ENCODE measurements at regions not wholly inside any gene's neighbourhood (a gene's known extent, or its start where the extent isn't known, plus 50 kb on each side); places are given as distances from the start of the nearest gene placed in this dataset.

DNA sequence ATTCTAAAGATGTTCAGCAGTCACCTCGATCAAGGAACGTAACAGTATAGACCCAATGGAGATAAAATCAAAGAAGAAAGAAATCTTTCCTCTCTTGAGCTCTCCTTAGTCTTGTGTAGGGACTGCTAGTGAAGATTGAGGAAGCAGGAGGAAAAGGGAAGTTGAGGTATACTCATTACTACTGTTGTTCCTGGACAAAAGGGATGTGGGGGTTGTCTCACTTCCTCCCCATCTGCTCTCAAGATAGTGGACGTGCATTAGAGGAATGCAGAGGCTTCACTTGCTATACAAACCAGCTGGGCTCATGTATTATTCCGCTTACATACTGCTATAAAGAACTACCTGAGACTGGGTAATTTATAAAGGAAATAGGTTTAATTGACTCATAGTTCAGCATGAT lies 208.9 kb upstream of the ARHGEF9 start:
- peak; percentile 0 for DNase-seq

DNA sequence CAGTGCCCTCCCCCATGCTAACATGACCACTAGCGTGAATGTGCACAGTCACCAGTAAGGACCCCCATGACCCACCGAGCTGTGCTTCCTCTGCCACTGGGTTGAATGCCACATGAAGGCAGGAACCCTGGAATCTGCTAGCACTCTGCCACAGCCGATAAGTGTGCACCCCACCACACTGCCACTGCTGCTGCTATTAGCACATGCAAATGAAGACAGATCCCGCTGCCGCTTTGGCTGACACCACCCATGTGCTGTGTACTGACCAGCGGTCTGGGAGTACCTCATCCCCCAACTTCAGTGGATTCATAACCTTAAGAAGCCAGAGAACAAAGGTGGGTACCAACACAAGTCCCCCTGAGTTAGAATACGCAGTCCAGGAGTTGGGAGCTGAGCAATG lies 200.9 kb upstream of the ARHGEF9 start:
- no peak for DNase-seq

DNA sequence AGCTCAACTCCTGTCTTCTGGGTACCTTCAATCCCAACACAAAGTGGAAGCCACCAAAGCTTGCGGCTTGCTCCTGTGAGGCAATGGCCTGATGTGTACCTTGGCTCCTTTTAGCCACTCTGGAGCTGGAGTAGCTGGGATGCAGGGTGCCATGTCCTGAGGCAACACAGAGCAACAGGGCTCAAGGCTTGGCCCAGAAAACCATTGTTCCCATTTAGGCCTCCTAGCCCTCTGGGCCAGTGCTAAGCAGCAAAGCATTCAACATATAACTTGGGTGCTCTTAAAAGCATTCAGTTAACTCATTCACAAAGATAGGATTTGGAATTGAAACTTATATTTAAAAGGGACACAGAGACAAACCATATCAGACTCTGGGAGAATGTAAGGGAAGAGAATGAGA lies 194.5 kb upstream of the ARHGEF9 start:
- no peak for DNase-seq

DNA sequence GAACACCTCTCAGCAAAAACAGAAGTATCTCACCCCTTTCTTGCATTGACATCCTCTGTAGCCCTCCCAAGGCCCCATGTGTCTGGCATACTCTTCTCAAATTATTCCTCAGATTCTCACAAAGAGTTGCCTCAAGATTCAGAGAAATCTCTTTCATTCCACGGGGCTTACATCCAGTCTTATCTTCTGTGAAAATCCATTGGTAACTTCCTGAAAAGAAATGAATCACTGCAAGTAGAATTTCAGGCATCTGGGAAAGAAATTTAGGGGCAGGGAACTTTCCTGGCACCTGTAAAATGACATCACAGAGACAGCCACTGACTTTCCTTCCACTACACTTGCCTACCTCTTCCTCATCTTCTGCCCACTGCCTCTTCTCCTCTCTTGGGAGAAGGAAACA lies 182.5 kb upstream of the ARHGEF9 start:
- DNase-seq = no peak

DNA sequence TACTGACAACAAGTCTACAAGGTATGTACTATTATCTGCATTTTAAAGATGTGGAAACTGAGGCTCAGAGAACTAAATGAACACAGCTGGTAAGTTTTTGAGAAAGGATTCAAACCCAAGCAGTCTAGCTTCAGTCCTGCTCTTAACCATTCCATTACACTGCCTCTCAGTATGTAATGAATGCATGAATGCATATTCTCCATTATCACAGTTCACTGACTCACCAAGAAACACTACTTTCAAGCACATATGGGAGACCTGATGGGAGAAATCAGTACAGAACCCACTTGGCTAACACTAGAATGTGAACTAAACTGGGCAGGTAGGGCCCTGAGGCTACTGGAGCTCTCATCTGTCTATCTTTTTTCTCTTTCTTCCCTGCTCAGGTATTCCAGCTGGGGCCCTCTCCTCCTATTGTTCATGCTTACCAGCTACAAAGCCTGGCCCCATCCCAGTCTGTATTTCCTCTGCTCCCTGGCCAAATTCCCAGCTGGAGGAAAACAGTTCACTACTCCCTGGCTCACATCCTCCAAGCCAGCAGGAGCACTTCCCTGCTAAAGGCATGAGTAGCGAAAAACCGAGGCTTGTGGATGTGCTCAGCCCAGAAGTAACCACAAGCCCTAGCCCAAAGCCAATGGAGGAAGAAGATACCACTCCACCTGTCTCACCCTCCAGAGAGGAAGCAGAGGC lies 178.2 kb upstream of the ARHGEF9 start:
- no peak for DNase-seq

DNA sequence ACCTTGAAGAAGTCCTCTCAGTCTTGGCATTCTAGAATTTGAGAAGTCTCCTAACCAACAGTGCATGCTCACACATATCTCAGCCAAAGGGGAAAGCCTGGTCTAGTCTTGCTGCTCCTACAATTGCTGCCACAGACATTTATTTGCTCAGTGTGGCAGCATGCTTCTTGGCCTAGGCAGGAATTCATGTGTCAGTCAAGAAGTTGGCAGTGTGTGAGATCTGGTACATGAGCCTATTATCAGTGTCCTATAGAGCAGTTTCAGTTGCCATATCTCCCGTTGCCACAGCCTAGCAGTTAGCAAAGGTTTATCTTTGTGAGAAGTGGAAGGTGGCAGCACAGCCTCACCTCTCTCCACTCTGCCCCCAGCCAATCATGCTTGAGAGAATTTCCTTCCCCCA lies 176.9 kb upstream of the ARHGEF9 start:
- DNase-seq = no peak

DNA sequence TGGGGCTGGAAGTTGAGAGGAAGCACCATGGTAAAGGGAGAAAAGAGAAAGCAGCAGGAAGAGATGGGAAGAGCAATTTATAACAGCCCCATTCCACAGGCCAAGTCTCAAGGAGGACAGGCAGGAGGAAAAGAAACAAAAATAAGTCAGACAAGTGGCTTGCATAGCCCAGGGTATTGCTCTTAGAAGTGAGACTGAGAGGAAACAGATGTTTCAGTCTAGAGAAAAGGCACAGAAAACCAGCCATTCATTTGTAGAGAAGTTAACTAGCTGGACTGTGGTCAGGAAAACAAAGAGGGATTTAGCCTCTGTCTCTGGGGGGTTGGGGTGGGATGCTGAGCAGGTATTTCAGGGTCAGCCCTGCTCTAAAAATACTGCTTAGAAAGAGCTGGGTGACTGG lies 175.0 kb upstream of the ARHGEF9 start:
- DNase-seq = no peak

DNA sequence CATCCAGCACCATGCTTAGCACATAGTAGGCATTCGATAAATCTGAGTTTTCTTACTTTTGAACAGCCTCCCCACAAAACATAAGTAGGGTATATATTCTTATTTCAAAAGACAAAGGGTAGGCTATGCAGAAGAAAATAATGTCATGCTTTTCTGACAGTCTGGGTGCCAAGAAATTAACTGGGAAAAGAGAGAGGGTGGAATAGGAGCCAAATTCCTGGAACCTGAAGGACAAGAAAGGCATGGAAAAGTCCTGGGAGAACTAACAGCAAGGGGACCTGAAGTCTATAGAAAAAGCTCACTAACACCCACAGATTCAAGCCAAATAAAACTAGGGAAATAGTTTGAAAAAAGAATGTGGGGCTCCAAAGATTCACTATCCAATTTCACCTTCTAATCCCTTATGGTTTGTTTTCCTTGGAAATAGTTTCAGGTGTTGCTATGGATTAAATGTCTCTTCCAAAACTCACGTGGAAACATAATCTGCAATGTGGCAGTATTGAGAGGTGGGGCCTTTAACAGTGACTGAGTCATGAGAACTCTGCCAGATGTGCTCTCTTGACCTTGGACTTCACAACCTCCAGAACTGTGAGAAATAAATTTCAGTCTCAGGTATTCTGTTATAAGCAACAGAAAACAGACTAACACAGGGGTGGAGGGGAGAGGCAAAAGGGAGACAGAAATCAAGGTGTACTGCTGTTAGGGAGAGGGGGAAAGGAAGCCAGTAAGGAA lies 173.3 kb upstream of the ARHGEF9 start:
- DNase-seq = no peak

DNA sequence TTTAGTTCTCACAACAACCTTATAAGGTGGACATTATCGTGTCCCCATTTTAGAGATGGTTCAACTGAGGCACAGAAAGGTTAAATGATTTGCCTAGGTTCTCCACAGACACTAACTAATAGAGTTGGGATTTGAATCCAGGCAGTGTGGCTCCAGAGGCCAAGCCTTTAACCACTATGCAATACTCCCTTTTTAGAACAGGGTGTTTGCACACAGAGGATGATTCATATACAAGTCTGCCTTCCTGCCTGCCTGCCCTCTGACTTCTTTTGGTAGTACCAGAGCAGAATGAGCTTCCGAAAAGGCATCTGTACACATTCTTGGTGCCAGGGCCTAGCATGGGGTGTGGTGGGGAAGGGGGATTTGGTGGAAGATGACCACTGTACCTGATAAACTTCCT lies 150.8 kb upstream of the ARHGEF9 start:
- no peak for DNase-seq

DNA sequence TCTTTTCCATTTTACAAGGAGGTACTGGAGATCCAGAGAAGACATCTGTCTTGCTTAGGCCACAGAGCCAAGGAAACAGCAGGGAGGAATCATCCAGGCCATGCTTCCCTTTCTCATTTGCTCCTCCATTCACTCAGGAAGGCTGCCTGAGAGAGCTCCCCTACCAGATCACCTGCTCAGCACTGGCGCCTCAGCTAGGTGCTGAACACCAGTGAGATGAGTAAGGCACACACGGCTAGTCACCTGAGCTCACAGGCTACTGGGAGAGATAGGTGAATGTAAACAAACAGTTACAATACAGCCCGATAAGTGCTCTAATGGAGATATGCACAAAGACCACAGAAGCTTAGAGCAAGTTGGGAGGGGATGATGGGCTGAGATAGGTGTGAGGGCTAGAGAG lies 149.8 kb upstream of the ARHGEF9 start:
- no peak for DNase-seq

DNA sequence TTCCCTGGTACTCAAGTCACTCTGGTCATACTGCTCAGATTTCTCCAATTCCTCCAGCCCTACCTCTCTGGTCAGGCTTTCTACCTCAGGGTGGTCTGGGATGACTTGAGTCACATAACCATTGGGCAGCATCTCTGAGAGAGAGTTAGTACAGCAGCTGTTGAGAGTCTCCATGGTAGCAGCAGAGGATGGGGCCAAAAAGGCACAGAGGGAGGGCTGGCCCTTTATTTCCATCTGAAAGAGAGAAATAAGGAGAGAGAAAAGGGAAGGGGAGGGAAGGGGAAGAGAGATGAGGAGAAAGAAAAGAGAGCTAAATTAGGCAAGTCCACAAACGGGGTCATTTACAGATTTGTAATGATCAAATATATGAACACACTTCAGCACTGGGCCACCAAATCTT lies 149.1 kb upstream of the ARHGEF9 start:
- DNase-seq = no peak

DNA sequence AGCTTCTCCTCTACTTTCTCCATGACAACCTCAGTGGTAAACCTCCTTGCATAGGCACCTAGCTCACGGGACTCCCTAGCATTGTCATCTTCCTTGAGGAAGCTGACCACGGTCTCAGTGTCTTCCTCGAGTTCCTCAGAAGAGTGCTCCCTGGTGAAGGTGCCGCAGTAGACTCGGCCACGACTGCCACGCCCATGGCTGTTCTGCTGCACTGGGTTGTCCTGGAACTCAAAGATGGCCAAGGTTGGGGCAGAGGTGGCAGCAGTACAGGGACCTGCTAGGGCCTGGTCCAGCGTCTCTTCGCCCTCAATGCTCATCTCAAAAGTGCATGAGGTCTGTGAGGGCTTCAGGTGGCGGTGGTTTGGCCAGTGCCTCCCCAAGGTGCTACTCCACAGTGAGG lies 147.9 kb upstream of the ARHGEF9 start:
- no peak for DNase-seq

DNA sequence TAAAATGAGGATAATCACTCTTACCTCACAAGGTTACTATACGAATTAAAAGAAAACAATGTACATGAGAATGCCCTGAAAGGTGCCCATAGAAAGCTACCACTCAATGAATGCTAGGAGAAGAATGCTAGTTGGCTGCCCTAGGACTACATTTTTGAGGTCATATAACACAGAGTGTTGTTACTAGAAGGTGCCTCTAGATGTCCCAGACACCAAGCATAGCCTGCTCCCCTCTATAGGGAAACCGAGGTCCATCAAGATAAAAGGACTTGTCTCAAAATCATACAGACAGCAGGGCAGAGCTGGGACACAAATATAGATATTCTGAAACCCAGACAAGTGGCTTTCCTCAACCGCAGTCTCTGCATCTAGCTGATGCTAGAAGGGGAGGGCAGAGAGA lies 147.0 kb upstream of the ARHGEF9 start:
- DNase-seq = no peak

DNA sequence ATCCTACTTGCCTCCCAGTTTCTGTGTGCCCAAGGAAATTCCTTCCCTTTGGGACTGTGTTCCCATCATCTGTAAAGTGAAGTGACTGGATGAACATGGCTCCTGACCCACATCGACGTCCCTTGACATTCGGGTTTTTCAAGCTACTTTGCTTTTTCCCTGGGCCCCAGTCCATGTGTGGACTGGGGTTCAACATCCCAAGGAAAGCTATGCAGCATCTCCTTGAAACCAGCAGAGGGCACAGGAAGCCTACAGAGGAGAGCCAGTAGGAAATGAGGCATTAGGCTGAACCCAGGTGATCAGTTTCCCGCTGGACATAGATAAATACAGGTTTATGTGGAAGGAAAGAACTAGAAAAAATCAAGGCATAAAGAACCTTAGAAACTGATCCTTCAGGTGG lies 145.1 kb upstream of the ARHGEF9 start:
- peak; percentile 5 for DNase-seq

DNA sequence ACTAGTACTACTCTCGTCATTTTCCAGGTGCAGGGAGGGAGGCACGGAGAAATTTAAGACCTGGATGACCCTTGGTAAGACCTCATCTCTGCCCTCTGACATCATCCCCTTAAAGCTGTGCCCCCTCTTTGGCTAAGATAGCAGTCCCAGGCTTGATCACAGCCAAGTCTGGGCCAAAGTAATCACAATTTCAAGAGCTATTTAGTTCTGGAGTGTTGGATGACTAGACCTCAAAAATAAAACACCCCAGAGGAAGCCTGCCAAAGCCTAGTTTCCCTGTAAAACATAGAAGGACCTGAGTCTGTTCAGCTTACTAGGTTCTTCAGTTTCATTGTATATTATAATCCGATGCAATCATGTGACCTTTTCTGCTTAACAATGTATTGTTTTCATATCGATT lies 144.6 kb upstream of the ARHGEF9 start:
- DNase-seq = no peak

DNA sequence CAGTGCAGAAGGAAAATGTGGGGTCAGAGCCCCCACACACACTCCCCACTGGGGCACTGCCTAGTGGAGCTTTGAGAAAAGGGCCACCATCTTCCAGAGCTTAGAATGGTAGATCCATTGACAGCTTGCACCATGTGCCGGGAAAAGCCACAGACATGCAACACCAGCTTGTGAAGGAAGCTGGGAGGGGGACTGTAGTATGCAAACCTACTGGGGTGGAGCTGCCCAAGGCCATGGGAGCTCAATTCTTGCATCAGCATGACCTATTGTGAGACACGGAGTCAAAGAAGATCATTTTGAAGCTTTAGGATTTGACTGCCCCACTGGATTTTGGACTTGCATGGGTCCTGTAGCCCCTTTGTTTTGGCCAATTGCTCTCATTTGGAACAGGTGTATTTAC lies 142.8 kb upstream of the ARHGEF9 start:
- DNase-seq = no peak

DNA sequence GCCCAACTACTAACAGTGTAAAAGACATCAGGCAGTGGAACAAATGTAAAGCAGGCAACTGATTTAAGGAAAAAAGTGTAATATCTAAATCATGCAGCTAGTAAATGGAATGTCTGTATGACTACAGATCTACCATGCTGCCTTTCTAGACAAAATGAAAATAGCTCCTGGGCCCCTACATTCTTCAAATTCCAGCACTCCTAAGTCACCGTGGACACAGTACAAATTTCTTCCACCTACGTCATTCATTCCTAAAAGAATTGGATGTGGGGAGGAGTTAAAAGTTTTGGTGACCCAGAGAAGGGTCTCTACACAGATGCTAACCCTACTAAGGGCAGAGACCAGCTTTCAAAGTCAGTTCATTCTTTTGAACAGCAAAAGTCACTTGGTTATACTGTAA lies 137.2 kb upstream of the ARHGEF9 start:
- DNase-seq = no peak

DNA sequence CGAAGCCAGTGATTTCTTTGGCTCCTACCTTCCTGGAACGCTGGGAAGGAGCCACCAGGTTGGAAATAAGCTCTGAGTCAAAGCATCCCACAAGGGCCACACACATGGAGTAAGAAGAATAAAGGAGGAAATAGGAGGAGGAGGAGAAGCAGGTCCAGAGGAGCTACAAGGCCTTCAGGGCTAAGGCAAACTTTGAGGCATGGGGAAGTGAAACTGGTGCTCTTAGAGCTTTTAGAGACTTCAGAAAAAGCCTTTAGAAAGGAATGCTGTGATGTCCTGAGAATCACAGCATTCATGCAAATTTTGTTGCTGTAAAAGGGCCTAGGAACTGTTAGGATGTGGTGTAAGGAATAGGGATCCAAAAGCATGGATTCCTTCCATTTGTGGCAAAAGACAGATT lies 135.9 kb upstream of the ARHGEF9 start:
- DNase-seq = no peak

DNA sequence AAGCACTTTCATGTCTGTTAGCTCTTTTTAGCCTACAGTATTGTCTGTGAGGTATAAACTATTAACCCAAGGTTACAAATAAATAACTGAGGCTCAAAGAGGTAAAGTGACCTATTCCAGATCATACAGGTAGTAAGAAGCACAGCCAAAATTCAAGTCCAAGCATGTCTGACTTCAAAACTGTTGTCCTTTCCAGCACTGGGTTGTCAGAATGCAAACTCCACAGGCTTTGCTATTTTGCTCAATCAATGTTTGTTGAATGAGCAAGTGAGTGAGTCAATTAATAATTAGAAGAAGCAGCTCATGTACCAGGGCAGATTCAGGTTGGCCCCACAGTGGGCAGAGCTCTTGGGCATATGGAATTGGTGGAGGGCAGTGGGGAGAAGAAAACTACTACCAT lies 134.1 kb upstream of the ARHGEF9 start:
- no peak for DNase-seq

DNA sequence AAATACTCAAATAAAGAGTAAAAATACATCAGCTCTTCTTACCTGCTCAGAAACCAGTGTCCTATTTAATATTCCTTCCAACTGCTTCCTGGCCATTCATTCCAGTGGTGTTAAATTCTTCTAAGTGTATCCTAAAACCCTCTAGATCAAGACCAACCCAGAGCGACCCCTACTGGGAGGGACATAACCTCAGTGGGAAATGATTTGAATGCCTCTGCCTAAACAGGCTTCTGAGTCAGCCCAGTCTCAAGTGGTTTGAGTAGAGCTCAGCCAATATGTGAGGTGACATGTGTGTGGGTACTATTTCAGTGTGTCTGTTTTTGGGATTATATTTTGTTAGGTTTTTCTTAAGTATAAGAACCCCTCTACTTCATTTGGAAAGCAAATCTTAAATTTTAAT lies 133.6 kb upstream of the ARHGEF9 start:
- peak; percentile 2 for DNase-seq

DNA sequence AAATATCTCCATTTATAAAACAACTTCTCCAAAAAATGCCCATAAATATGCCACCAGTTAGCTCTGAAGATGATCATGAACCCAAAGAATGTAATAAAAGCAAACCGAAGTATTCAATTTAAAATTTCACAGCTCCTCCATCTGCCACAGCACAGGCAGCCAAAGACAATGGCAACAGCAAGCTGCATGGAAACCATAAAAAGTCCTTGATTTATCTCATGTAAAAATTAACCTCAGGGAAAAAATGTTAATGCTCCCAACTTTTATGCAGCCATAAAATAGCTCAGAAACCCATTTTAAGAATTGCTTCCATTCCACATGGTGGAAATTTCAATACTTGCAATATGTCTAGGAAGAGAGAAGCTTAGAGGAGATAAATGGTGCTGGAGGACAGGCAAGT lies 132.3 kb upstream of the ARHGEF9 start:
- DNase-seq = no peak

DNA sequence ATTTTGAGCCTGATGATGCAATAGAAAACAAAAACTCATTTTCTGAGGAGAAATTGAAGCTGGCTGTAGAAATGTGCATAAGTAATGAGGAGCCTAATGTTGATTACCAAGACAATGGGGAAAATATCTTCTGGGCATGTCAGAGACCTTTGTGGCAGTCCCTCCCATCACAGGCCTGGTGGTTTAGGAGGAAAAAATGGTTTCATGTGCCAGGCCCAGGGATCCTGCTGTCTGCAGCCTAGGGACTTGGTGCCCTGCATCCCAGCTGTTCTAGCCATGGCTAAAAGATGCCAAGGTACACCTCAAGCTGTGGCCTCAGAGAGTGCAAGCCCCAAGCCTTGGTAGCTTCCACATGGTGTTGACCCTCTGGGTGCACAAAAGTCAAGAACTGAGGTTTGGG lies 128.7 kb upstream of the ARHGEF9 start:
- DNase-seq = no peak

DNA sequence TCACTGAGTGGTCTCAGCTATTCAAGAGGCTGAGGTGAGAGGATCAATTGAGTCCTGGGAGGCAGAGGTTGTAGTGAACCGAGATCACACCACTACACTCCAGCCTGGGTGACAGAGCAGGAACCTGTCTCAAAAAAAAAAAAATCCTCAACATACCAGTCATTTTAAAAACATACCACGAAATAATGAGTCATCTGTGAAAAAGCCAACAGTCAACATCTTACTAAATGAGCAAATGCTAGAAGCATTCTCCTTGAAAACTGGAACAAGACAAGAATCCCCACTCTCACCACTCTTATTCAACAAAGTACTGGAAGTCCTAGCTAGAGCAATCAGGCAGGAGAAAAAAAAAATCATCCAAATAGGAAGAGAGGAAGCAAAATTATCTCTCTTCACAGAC lies 104.0 kb upstream of the ARHGEF9 start:
- no peak for DNase-seq

DNA sequence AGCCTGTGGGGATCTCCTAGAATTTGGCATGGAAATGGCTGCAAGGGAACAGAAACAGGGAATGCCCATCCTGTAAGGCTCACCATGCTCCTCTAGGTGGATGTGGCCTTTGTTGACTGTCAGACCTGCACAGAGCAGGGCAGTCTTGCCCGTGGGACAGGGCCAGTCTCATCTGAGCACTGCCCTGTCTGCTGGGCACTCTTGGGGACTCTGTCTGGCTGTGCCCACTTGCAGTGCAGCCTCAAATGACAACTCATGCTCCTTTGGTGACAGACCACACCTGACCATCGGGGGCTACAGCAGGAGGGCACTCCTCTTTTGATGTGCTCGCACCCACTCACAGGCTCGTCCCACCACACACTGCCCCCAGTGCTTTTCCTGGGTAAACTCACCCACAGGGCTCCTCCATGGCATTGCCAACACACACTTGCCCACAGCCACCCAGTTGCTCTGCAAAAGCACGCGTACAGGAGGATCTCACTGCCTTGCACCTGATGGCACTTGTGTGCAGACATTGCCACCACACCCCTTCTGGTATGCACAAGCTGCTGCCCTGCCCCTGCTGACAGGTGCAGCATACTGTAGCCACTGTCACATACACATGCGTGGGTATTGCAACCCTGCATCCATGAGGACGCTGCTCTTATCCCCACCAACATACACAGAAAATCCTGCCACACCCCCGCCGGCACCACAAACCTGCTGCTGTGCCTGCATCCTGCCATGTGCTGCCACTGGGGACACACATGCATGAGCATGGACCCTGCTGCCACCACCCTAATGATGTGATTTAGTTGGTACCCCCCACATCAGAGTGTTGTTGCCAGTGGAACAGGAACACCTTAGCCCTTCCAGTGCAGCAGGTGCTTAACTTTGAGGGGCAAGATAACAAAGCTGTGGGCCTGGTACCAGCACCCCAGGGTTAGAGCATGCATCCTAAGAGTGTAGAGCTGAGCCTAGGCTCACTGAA lies 100.1 kb upstream of the ARHGEF9 start:
- no peak for DNase-seq

Measured in hematopoietic multipotent progenitor cell treated with erythropoietin and hydrocortisone succinate and interleukin-3 and kit ligand, for 4 days (in vitro differentiated cells).